GM12878 (cell line): ENCODE measurements at regions not wholly inside any gene's neighbourhood (a gene's known extent, or its start where the extent isn't known, plus 50 kb on each side); places are given as distances from the start of the nearest gene placed in this dataset.

Source experiments
- ATAC-seq: fragments of 200-7000 bp; cut with Tn5 transposase; 3 replicates; pipeline ENCODE4 v1.9.1; 2020; ENCODE audit warnings: mild to moderate bottlenecking, moderate library complexity
- BruUV-seq: library from RNA; stranded (reverse); fragments of 400-500 nt; replicated peaks from 2 replicates; lab custom pipeline; 2021; lab: Mats Ljungman, UMichigan
- CTCF ChIA-PET: fragments of 300-600 bp; sonication (Branson Sonifier 250); formaldehyde crosslinking; extraction: SDS; loops from one replicate; lab custom pipeline; 2021; ENCODE audit warnings: inconsistent platforms; lab: Yijun Ruan, JAX
- POLR2A ChIA-PET: fragments of 350-600 bp; formaldehyde crosslinking; extraction: SDS; loops from one replicate; lab custom pipeline; 2021; ENCODE audit warnings: inconsistent platforms; lab: Charles Lee
- RAD21 ChIA-PET: fragments of 300-600 bp; sonication (Branson Sonifier 250); formaldehyde crosslinking; loops from one replicate; lab custom pipeline; 2023; ENCODE audit warnings: antibody characterized with exemption; ENCODE audit not compliant: unreplicated experiment; lab: Charles Lee
- SMC1A ChIA-PET: fragments of 300-600 bp; sonication (Branson Sonifier 250); formaldehyde crosslinking; loops from one replicate; lab custom pipeline; 2023; ENCODE audit not compliant: unreplicated experiment, uncharacterized antibody; lab: Charles Lee
- DNase-seq: peaks from one replicate; pipeline ENCODE4 v3.0.0-alpha.2; 2011; ENCODE audit warnings: low read depth, low spot score
- FAIRE-seq: peaks from 3 replicates; lab custom pipeline; 2011; peaks lifted over from hg19 to GRCh38; lab: Jason Lieb, UNC
- H2AFZ ChIP-seq: 2 replicates; pipeline ENCODE4 v1.6.0; 2011; ENCODE audit warnings: low read depth, low read length, control low read depth; ENCODE audit not compliant: control insufficient read depth
- H3K27ac ChIP-seq: 2 replicates; pipeline ENCODE4 v1.5.1; 2011; ENCODE audit warnings: control low read depth; ENCODE audit not compliant: control insufficient read depth, insufficient read depth
- H3K27me3 ChIP-seq, 2 experiments: replicated peaks in 1 of 2; 2 replicates each; pipeline versions ENCODE4 v1.6.0 to v1.6.1; 2011; ENCODE audit warnings: low read length in 1 of 2; ENCODE audit not compliant: control insufficient read depth in 2 of 2, insufficient read depth in 2 of 2
- H3K36me3 ChIP-seq, 2 experiments: 2 replicates each; pipeline ENCODE4 v1.5.1; 2011; ENCODE audit warnings: low read length in 1 of 2; ENCODE audit not compliant: control insufficient read depth in 2 of 2, insufficient read depth in 2 of 2
- H3K4me1 ChIP-seq: 2 replicates; pipeline ENCODE4 v1.6.1; 2011; ENCODE audit warnings: mild to moderate bottlenecking, low read length, moderate library complexity, mixed read lengths; ENCODE audit not compliant: control insufficient read depth, insufficient read depth
- H3K4me2 ChIP-seq: 2 replicates; pipeline ENCODE4 v1.6.0; 2011; ENCODE audit warnings: control low read depth; ENCODE audit not compliant: control insufficient read depth, insufficient read depth
- H3K4me3 ChIP-seq: fragments of 200-600 bp; sonication (generic); 2 replicates; pipeline ENCODE4 v1.5.1; 2016
- H3K79me2 ChIP-seq: 2 replicates; pipeline ENCODE4 v1.6.0; 2011; ENCODE audit warnings: low read length; ENCODE audit not compliant: control insufficient read depth, insufficient read depth
- H3K9ac ChIP-seq: 2 replicates; pipeline ENCODE4 v1.8.0; 2011; ENCODE audit warnings: low read length, control low read depth, mixed read lengths; ENCODE audit not compliant: control insufficient read depth, insufficient read depth
- H3K9me3 ChIP-seq: replicated peaks from 3 replicates; pipeline ENCODE4 v1.5.1; 2011; ENCODE audit warnings: mild to moderate bottlenecking, low read length; ENCODE audit not compliant: control insufficient read depth, insufficient read depth
- H4K20me1 ChIP-seq: 2 replicates; pipeline ENCODE4 v1.6.0; 2011; ENCODE audit not compliant: control insufficient read depth, insufficient read depth
- ATF7 ChIP-seq: fragments of 450-650 bp; IDR thresholded peaks from 2 replicates; pipeline ENCODE4 v1.6.1; 2016; ENCODE audit warnings: low read depth, mild to moderate bottlenecking
- BACH1 ChIP-seq: fragments of 450-650 bp; IDR thresholded peaks from 2 replicates; pipeline ENCODE4 v1.6.1; 2017; ENCODE audit warnings: mild to moderate bottlenecking, borderline replicate concordance
- BMI1 ChIP-seq: fragments of 450-650 bp; IDR thresholded peaks from 2 replicates; pipeline ENCODE4 v1.6.1; 2016; ENCODE audit warnings: mild to moderate bottlenecking, moderate library complexity, borderline replicate concordance
- CREM ChIP-seq: IDR thresholded peaks from 2 replicates; pipeline ENCODE4 v1.6.1; 2014; ENCODE audit warnings: antibody characterized with exemption, low read depth
- EED ChIP-seq: sonication (generic); IDR thresholded peaks from 2 replicates; pipeline ENCODE4 v1.6.1; 2016; ENCODE audit warnings: antibody characterized with exemption, low read depth
- FOS ChIP-seq: IDR thresholded peaks from 3 replicates; pipeline ENCODE4 v1.6.1; 2011; ENCODE audit warnings: borderline replicate concordance; ENCODE audit not compliant: insufficient read length; ENCODE audit errors: extremely low read depth
- HDGF ChIP-seq: fragments of 450-650 bp; IDR thresholded peaks from 2 replicates; pipeline ENCODE4 v1.6.1; 2016; ENCODE audit warnings: antibody characterized with exemption
- MAX ChIP-seq: IDR thresholded peaks from 2 replicates; pipeline ENCODE4 v1.6.1; 2012; ENCODE audit warnings: low read depth, low read length, improper control_type of control experiment
- NFXL1 ChIP-seq: fragments of 450-650 bp; IDR thresholded peaks from 2 replicates; pipeline ENCODE4 v1.6.1; 2017; ENCODE audit warnings: antibody characterized with exemption, mild to moderate bottlenecking, borderline replicate concordance
- NR2F1 ChIP-seq: fragments of 450-650 bp; conservative IDR thresholded peaks from 2 replicates; pipeline ENCODE4 v1.6.1; 2017; ENCODE audit warnings: mild to moderate bottlenecking
- RUNX3 ChIP-seq: IDR thresholded peaks from 2 replicates; pipeline ENCODE4 v1.6.1; 2012; ENCODE audit warnings: low read length, inconsistent platforms
- SKIL ChIP-seq: fragments of 450-650 bp; IDR thresholded peaks from 2 replicates; pipeline ENCODE4 v1.6.1; 2017; ENCODE audit warnings: mild to moderate bottlenecking, low read depth, inconsistent platforms; ENCODE audit not compliant: poor library complexity, severe bottlenecking
- SMC3 ChIP-seq: IDR thresholded peaks from 2 replicates; pipeline ENCODE4 v1.6.1; 2011; ENCODE audit warnings: low read length, improper control_type of control experiment, borderline replicate concordance
- TCF7 ChIP-seq: IDR thresholded peaks from 2 replicates; pipeline ENCODE4 v1.6.1; 2014; ENCODE audit warnings: antibody characterized with exemption, borderline replicate concordance
- USF2 ChIP-seq: IDR thresholded peaks from 2 replicates; pipeline ENCODE4 v1.6.1; 2011; ENCODE audit warnings: low read depth, low read length, improper control_type of control experiment, borderline replicate concordance
- WGBS: methylation state at CpG from one replicate; pipeline ENCODE4 v1.1.6; 2016; ENCODE audit warnings: low lambda C conversion rate; ENCODE audit not compliant: insufficient replicate concordance, insufficient coverage; ENCODE audit errors: missing lambda C conversion rate; 5-methylcytosine and 5-hydroxymethylcytosine counted together
- in situ Hi-C: fragments of 300-500 bp; cut with MboI; formaldehyde crosslinking; loops from 9 replicates; pipeline ENCODE4 v1.14.3; 2018; ENCODE audit warnings: mixed read lengths
- intact Hi-C: fragments of 100-400 bp; cut with micrococcal nuclease; formaldehyde crosslinking; loops from one replicate; pipeline ENCODE4 v1.14.2; 2022; ENCODE audit not compliant: unreplicated experiment
- TF ChIP-seq, protein P1 (sequence below): fragments of 450-650 bp; IDR thresholded peaks from 2 replicates; pipeline ENCODE4 v1.6.1; 2018; ENCODE audit warnings: mild to moderate bottlenecking, low read depth, moderate library complexity; ENCODE audit not compliant: partially characterized antibody
- TF ChIP-seq, protein P2 (sequence below): IDR thresholded peaks from 2 replicates; pipeline ENCODE4 v1.6.1; 2011; ENCODE audit warnings: low read depth, mild to moderate bottlenecking, low read length, moderate library complexity, borderline replicate concordance; ENCODE audit errors: extremely low read depth

GRCh38 chr17:71188811-71189492 lies 931.9 kb upstream of the SOX9 start (continued):
- TF ChIP-seq EED (no peak), ATF7 (no peak)

DNA sequence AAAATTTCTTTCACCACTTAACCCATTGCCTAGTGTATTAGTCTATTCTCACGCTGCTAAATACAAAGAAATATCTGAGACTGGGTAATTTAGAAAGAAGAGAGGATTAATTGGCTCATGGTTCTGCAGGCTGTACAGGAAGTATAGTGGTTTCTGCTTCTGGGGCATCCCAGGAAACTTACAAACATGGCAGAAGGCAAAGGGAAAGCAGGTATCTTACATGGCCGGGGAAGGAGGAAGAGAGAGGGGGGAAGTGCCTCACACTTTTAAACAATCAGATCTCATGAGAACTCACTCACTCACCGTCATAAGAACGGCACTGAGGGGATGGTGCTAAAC lies 931.4 kb upstream of the SOX9 start:
- ATAC-seq (no peak), FAIRE-seq (no peak), DNase-seq (no peak)
- no peak for TF ChIP-seq HDGF
- TF ChIP-seq RUNX3, result no peak
- TF ChIP-seq FOS, result no peak
- no peak for TF ChIP-seq NR2F1
- TF ChIP-seq, protein P1, sequence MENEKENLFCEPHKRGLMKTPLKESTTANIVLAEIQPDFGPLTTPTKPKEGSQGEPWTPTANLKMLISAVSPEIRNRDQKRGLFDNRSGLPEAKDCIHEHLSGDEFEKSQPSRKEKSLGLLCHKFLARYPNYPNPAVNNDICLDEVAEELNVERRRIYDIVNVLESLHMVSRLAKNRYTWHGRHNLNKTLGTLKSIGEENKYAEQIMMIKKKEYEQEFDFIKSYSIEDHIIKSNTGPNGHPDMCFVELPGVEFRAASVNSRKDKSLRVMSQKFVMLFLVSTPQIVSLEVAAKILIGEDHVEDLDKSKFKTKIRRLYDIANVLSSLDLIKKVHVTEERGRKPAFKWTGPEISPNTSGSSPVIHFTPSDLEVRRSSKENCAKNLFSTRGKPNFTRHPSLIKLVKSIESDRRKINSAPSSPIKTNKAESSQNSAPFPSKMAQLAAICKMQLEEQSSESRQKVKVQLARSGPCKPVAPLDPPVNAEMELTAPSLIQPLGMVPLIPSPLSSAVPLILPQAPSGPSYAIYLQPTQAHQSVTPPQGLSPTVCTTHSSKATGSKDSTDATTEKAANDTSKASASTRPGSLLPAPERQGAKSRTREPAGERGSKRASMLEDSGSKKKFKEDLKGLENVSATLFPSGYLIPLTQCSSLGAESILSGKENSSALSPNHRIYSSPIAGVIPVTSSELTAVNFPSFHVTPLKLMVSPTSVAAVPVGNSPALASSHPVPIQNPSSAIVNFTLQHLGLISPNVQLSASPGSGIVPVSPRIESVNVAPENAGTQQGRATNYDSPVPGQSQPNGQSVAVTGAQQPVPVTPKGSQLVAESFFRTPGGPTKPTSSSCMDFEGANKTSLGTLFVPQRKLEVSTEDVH, result no peak
- TF ChIP-seq BACH1, result no peak
- no peak for TF ChIP-seq SMC3
- TF ChIP-seq MAX, result no peak
- TF ChIP-seq BMI1, result no peak
- TF ChIP-seq CREM, result no peak
- no peak for TF ChIP-seq NFXL1
- TF ChIP-seq, protein P2, sequence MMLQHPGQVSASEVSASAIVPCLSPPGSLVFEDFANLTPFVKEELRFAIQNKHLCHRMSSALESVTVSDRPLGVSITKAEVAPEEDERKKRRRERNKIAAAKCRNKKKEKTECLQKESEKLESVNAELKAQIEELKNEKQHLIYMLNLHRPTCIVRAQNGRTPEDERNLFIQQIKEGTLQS, result no peak
- TF ChIP-seq USF2, result no peak
- TF ChIP-seq SKIL, result no peak
- no peak for TF ChIP-seq TCF7
- ChIA-PET RAD21 (no interaction called here), POLR2A (no interaction called here), SMC1A (no interaction called here), CTCF (no interaction called here)
- no peak overlapping the region for H3K4me2 ChIP-seq
- no peaks in the 10 kb centered on the region for H3K27me3 ChIP-seq
- 16% methylated on average over 4 of the region's 4 CpGs for WGBS
- no peaks in the 10 kb centered on the region for H3K79me2 ChIP-seq
- BruUV-seq, result no TSS peak
- H2AFZ ChIP-seq, result no peak overlapping the region
- no peak overlapping the region for H3K9ac ChIP-seq
- H3K9me3 ChIP-seq, result no peaks in the 10 kb centered on the region
- no peak overlapping the region for H3K4me3 ChIP-seq
- H3K27ac ChIP-seq, result no peak overlapping the region
- H3K36me3 ChIP-seq, result no peaks in the 10 kb centered on the region
- H3K4me1 ChIP-seq, result no peaks in the 10 kb centered on the region
- intact Hi-C loops (no loop called here), in situ Hi-C loops (no loop called here)
- no peaks in the 10 kb centered on the region for H4K20me1 ChIP-seq
